Lower lobe of right lung (tissue), 2 donors: ENCODE measurements at regions not wholly inside any gene's neighbourhood (a gene's known extent, or its start where the extent isn't known, plus 50 kb on each side); places are given as distances from the start of the nearest gene placed in this dataset.

ENCODE experiments used
- ATAC-seq, 2 donors: fragments of 200-7000 bp; cut with Tn5 transposase; one replicate each; pipeline ENCODE4 v1.9.1; 2020 to 2022; ENCODE audit warnings: mild to moderate bottlenecking in 2 of 2, moderate library complexity in 2 of 2
- DNase-seq: peaks from one replicate; pipeline ENCODE4 v3.0.0-alpha.2; 2020
- H3K27ac ChIP-seq: fragments of 200-600 bp; one replicate; pipeline ENCODE4 v1.8.0; 2022
- H3K27me3 ChIP-seq: fragments of 200-600 bp; one replicate; pipeline ENCODE4 v1.8.0; 2022; ENCODE audit warnings: low read depth
- H3K36me3 ChIP-seq: fragments of 200-600 bp; one replicate; pipeline ENCODE4 v1.8.0; 2022; ENCODE audit warnings: mild to moderate bottlenecking
- H3K4me1 ChIP-seq: fragments of 200-600 bp; one replicate; pipeline ENCODE4 v1.8.0; 2022
- H3K4me3 ChIP-seq: fragments of 200-600 bp; one replicate; pipeline ENCODE4 v1.8.0; 2022; ENCODE audit warnings: mild to moderate bottlenecking
- H3K9me3 ChIP-seq: fragments of 200-600 bp; one replicate; pipeline ENCODE4 v1.8.0; 2022
- CTCF ChIP-seq: fragments of 200-600 bp; IDR thresholded peaks from one replicate; pipeline ENCODE4 v1.8.0; 2022; ENCODE audit warnings: antibody characterized with exemption, mild to moderate bottlenecking
- intact Hi-C: fragments of 100-400 bp; cut with DNase I; formaldehyde crosslinking; loops from one replicate; pipeline ENCODE4 v1.11.0; 2022
- donor health status: DM: no; HTN: yes; CAD: no; lungs with severe emphysema.

- intact Hi-C loops = loop anchor here (10.0 kb wide), 1 partner anchor 323 kb away; no protein-coding TSS in a partner anchor
Measured at GRCh38 chr13:99911965-99912566, 59.5 kb downstream of the ZIC5 start.

GRCh38 chr13:99911069-99911964, 60.2 kb downstream of the ZIC5 start:
- ATAC-seq (no peak), DNase-seq (no peak)
- TF ChIP-seq CTCF = no peak
- no peak overlapping the region for H3K4me3 ChIP-seq
- intact Hi-C loops = loop anchor here (10.0 kb wide), 1 partner anchor 323 kb away; no protein-coding TSS in a partner anchor
- peaks cover 17% of the 10 kb centered on the region for H3K27me3 ChIP-seq
- H3K27ac ChIP-seq = no peak overlapping the region
- no peaks in the 10 kb centered on the region for H3K36me3 ChIP-seq
- no peaks in the 10 kb centered on the region for H3K9me3 ChIP-seq
- H3K4me1 ChIP-seq = no peaks in the 10 kb centered on the region

More at GRCh38 chr13:99911965-99912566, 59.5 kb downstream of the ZIC5 start:
- Histone ChIP-seq H3K36me3 (no peaks in the 10 kb centered on the region), H3K27me3 (peaks cover 17% of the 10 kb centered on the region), H3K27ac (no peak overlapping the region), H3K4me1 (no peaks in the 10 kb centered on the region), H3K9me3 (no peaks in the 10 kb centered on the region), H3K4me3 (no peak overlapping the region)
- ATAC-seq (no peak), DNase-seq (no peak)
- no peak for TF ChIP-seq CTCF

GRCh38 chr13:99909836-99910619, 61.5 kb downstream of the ZIC5 start:
- ATAC-seq = no peak
- intact Hi-C loops = loop anchor here (10.0 kb wide), 1 partner anchor 325 kb away; no protein-coding TSS in a partner anchor
- Histone ChIP-seq H3K4me3 (no peak overlapping the region), H3K36me3 (no peaks in the 10 kb centered on the region), H3K9me3 (no peaks in the 10 kb centered on the region), H3K27ac (no peak overlapping the region), H3K27me3 (peaks cover 13% of the 10 kb centered on the region), H3K4me1 (no peaks in the 10 kb centered on the region)
- TF ChIP-seq CTCF = no peak
- DNase-seq = no peak

GRCh38 chr13:99909097-99909835, 62.3 kb downstream of the ZIC5 start:
- Histone ChIP-seq H3K27me3 (peaks cover 20% of the 10 kb centered on the region), H3K9me3 (no peaks in the 10 kb centered on the region), H3K4me3 (no peak overlapping the region), H3K36me3 (no peaks in the 10 kb centered on the region), H3K4me1 (no peaks in the 10 kb centered on the region), H3K27ac (no peak overlapping the region)
- intact Hi-C loops = no loop called here
- no peak for DNase-seq
- no peak for TF ChIP-seq CTCF
- no peak for ATAC-seq
